Transverse colon (tissue), 3 donors: ENCODE measurements at regions not wholly inside any gene's neighbourhood (a gene's known extent, or its start where the extent isn't known, plus 50 kb on each side); places are given as distances from the start of the nearest gene placed in this dataset.

Experiments
- CTCF ChIP-seq, 5 experiments: fragments of 200-600 bp in 3 of 5; fragments of 450-650 bp in 2 of 5; sonication (generic) in 3 of 5; IDR thresholded peaks; 1 replicate in 2 of 5; 2 replicates in 3 of 5; pipeline ENCODE4 v1.5.1; 2016 to 2017; ENCODE audit warnings: antibody characterized with exemption in 5 of 5, inconsistent platforms in 3 of 5, mild to moderate bottlenecking in 2 of 5, moderate library complexity in 1 of 5
- POLR2A ChIP-seq: fragments of 450-650 bp; IDR thresholded peaks from one replicate; pipeline ENCODE4 v1.6.1; 2016; ENCODE audit warnings: antibody characterized with exemption, mild to moderate bottlenecking, moderate library complexity

- TF ChIP-seq CTCF (IDR thresholded peaks at IDR 0.05) (no peak), POLR2A (no peak)
Measured at GRCh38 chr19:28359431-28360414, 853.2 kb downstream of the UQCRFS1 start.
